Effector CD4-positive, alpha-beta T cell (primary cell): ENCODE measurements at regions not wholly inside any gene's neighbourhood (a gene's known extent, or its start where the extent isn't known, plus 50 kb on each side); places are given as distances from the start of the nearest gene placed in this dataset.
"Not testable (repeated sequence)": the region's sequence is repeated elsewhere in the genome, so short reads cannot be mapped to it uniquely, and the experiment has no call there.

ENCODE experiments used
- DNase-seq: peaks from one replicate; pipeline ENCODE4 v3.0.0-alpha.2; 2020

GRCh38 chr10:6716516-6716915 lies 136.4 kb upstream of the PRKCQ start:
- DNase-seq = no peak

GRCh38 chr10:6713716-6714115 lies 133.6 kb upstream of the PRKCQ start:
- DNase-seq = no peak

- DNase-seq = no peak
Measured at GRCh38 chr10:6713120-6713519, 133.0 kb upstream of the PRKCQ start.

- no peak for DNase-seq
Measured at GRCh38 chr10:6711881-6712280, 131.8 kb upstream of the PRKCQ start.

GRCh38 chr10:6711408-6711841 lies 131.3 kb upstream of the PRKCQ start:
- no peak for DNase-seq

- DNase-seq = no peak
Measured at GRCh38 chr10:6707352-6707751, 127.3 kb upstream of the PRKCQ start.

GRCh38 chr10:6706725-6707124 lies 126.6 kb upstream of the PRKCQ start:
- no peak for DNase-seq

GRCh38 chr10:6704896-6705295 lies 124.8 kb upstream of the PRKCQ start:
- no peak for DNase-seq

- not testable (repeated sequence) for DNase-seq
Measured at GRCh38 chr10:6702833-6703232, 122.8 kb upstream of the PRKCQ start.

GRCh38 chr10:6702030-6702429 lies 122.0 kb upstream of the PRKCQ start:
- DNase-seq = no peak

- no peak for DNase-seq
Measured at GRCh38 chr10:6701289-6701688, 121.2 kb upstream of the PRKCQ start.

- DNase-seq = no peak
Measured at GRCh38 chr10:6700066-6700465, 120.0 kb upstream of the PRKCQ start.

- no peak for DNase-seq
Measured at GRCh38 chr10:6699336-6699735, 119.3 kb upstream of the PRKCQ start.

GRCh38 chr10:6695519-6695918 lies 115.4 kb upstream of the PRKCQ start:
- no peak for DNase-seq

- no peak for DNase-seq
Measured at GRCh38 chr10:6694447-6695140, 114.5 kb upstream of the PRKCQ start.

- DNase-seq = no peak
Measured at GRCh38 chr10:6692856-6693255, 112.8 kb upstream of the PRKCQ start.

GRCh38 chr10:6692103-6692502 lies 112.0 kb upstream of the PRKCQ start:
- no peak for DNase-seq

GRCh38 chr10:6689036-6689435 lies 109.0 kb upstream of the PRKCQ start:
- DNase-seq = no peak

GRCh38 chr10:6680735-6681134 lies 100.7 kb upstream of the PRKCQ start:
- DNase-seq = no peak

GRCh38 chr10:6678956-6679355 lies 98.9 kb upstream of the PRKCQ start:
- DNase-seq = no peak

GRCh38 chr10:6678211-6678803 lies 98.2 kb upstream of the PRKCQ start:
- peak; percentile 55 for DNase-seq

- not testable (repeated sequence) for DNase-seq
Measured at GRCh38 chr10:6677129-6677528, 97.1 kb upstream of the PRKCQ start.

GRCh38 chr10:6674291-6674690 lies 94.2 kb upstream of the PRKCQ start:
- no peak for DNase-seq

- no peak for DNase-seq
Measured at GRCh38 chr10:6671976-6672375, 91.9 kb upstream of the PRKCQ start.
